Loucy (cell line): ENCODE measurements at regions not wholly inside any gene's neighbourhood (a gene's known extent, or its start where the extent isn't known, plus 50 kb on each side); places are given as distances from the start of the nearest gene placed in this dataset.

Source experiments
- H2AFZ ChIP-seq: fragments of 200-600 bp; sonication (generic); 2 replicates; pipeline ENCODE4 v1.6.0; 2016; ENCODE audit warnings: antibody characterized with exemption, mild to moderate bottlenecking, low read length, moderate library complexity
- H3F3A ChIP-seq: fragments of 200-600 bp; 2 replicates; pipeline ENCODE4 v1.6.0; 2016; ENCODE audit warnings: antibody characterized with exemption, low read depth, mild to moderate bottlenecking
- H3K27me3 ChIP-seq: fragments of 200-600 bp; sonication (generic); 2 replicates; pipeline ENCODE4 v1.6.1; 2014; ENCODE audit warnings: low read length, mild to moderate bottlenecking; ENCODE audit not compliant: insufficient read depth, poor library complexity, severe bottlenecking
- H3K36me3 ChIP-seq: fragments of 200-600 bp; sonication (generic); 2 replicates; pipeline ENCODE4 v1.6.1; 2016; ENCODE audit warnings: low read length; ENCODE audit not compliant: insufficient read depth
- H3K4me1 ChIP-seq: fragments of 200-600 bp; sonication (generic); 2 replicates; pipeline ENCODE4 v1.5.1; 2014; ENCODE audit warnings: low read length, mild to moderate bottlenecking; ENCODE audit not compliant: insufficient read depth, poor library complexity, severe bottlenecking
- H3K4me2 ChIP-seq: fragments of 200-600 bp; sonication (generic); 2 replicates; pipeline ENCODE4 v1.6.0; 2014; ENCODE audit warnings: antibody characterized with exemption, low read length, low read depth, mild to moderate bottlenecking; ENCODE audit not compliant: poor library complexity, severe bottlenecking
- H3K4me3 ChIP-seq: fragments of 200-600 bp; sonication (generic); 2 replicates; pipeline ENCODE4 v1.5.1; 2014; ENCODE audit warnings: low read length, mild to moderate bottlenecking, mixed read lengths; ENCODE audit not compliant: poor library complexity, severe bottlenecking
- H3K79me2 ChIP-seq: fragments of 200-600 bp; sonication (generic); 2 replicates; pipeline ENCODE4 v1.6.1; 2014; ENCODE audit warnings: low read length; ENCODE audit not compliant: insufficient read depth
- H3K9ac ChIP-seq: fragments of 200-600 bp; sonication (generic); 2 replicates; pipeline ENCODE4 v1.6.0; 2014; ENCODE audit warnings: mild to moderate bottlenecking, low read depth, low read length, moderate library complexity; ENCODE audit not compliant: poor library complexity, severe bottlenecking
- H3K9me2 ChIP-seq: fragments of 200-600 bp; sonication (generic); replicated peaks from 2 replicates; pipeline ENCODE4 v1.6.1; 2016; ENCODE audit warnings: low read depth, low read length, mixed read lengths
- H3K9me3 ChIP-seq: fragments of 200-600 bp; sonication (generic); 2 replicates; pipeline ENCODE4 v1.6.1; 2014; ENCODE audit warnings: mild to moderate bottlenecking, antibody characterized with exemption, low read length, low read depth; ENCODE audit not compliant: insufficient read depth
- H4K20me1 ChIP-seq: fragments of 200-600 bp; sonication (generic); 2 replicates; pipeline ENCODE4 v1.6.0; 2014; ENCODE audit warnings: antibody characterized with exemption, low read length, mild to moderate bottlenecking; ENCODE audit not compliant: insufficient read depth, poor library complexity, severe bottlenecking
- CTCF ChIP-seq: fragments of 200-600 bp; sonication (generic); conservative IDR thresholded peaks from 2 replicates; pipeline ENCODE4 v1.5.1; 2014; ENCODE audit warnings: mild to moderate bottlenecking, antibody characterized with exemption, low read length
- EZH2phosphoT487 ChIP-seq: fragments of 200-600 bp; IDR thresholded peaks from 2 replicates; pipeline ENCODE4 v1.6.1; 2018; ENCODE audit warnings: antibody characterized with exemption, mild to moderate bottlenecking, moderate library complexity, borderline replicate concordance

GRCh38 chr12:91920741-91921140 lies 224.9 kb downstream of the BTG1 start:
- TF ChIP-seq CTCF: no peak
- H3K4me2 ChIP-seq: no peak overlapping the region
- H3K9me2 ChIP-seq: no peaks in the 10 kb centered on the region
- H3K36me3 ChIP-seq: no peaks in the 10 kb centered on the region
- H3K9ac ChIP-seq: no peak overlapping the region
- no peaks in the 10 kb centered on the region for H3K4me1 ChIP-seq
- no peaks in the 10 kb centered on the region for H3K27me3 ChIP-seq
- no peak overlapping the region for H2AFZ ChIP-seq
- no peaks in the 10 kb centered on the region for H3K79me2 ChIP-seq
- H3K9me3 ChIP-seq: no peaks in the 10 kb centered on the region
- no peaks in the 10 kb centered on the region for H3F3A ChIP-seq
- no peaks in the 10 kb centered on the region for H4K20me1 ChIP-seq
- no peak overlapping the region for H3K4me3 ChIP-seq

- no peak overlapping the region for H3K4me2 ChIP-seq
These were observed 225.4 kb downstream of the BTG1 start for GRCh38 chr12:91920276-91920675.

GRCh38 chr12:91918431-91918830 lies 227.2 kb downstream of the BTG1 start:
- H2AFZ ChIP-seq: no peak overlapping the region
- H3K27me3 ChIP-seq: no peaks in the 10 kb centered on the region
- no peaks in the 10 kb centered on the region for H3K9me3 ChIP-seq
- TF ChIP-seq CTCF (no peak), EZH2phosphoT487 (no peak)
- no peaks in the 10 kb centered on the region for H3K36me3 ChIP-seq
- H3F3A ChIP-seq: no peaks in the 10 kb centered on the region
- H3K4me3 ChIP-seq: no peak overlapping the region
- no peaks in the 10 kb centered on the region for H3K9me2 ChIP-seq
- H3K4me2 ChIP-seq: no peak overlapping the region
- H3K9ac ChIP-seq: no peak overlapping the region
- no peaks in the 10 kb centered on the region for H3K4me1 ChIP-seq
- no peaks in the 10 kb centered on the region for H3K79me2 ChIP-seq
- H4K20me1 ChIP-seq: no peaks in the 10 kb centered on the region

More at GRCh38 chr12:91920276-91920675, 225.4 kb downstream of the BTG1 start:
- Histone ChIP-seq H3K79me2 (no peaks in the 10 kb centered on the region), H3F3A (no peaks in the 10 kb centered on the region), H4K20me1 (no peaks in the 10 kb centered on the region), H3K4me1 (no peaks in the 10 kb centered on the region), H2AFZ (no peak overlapping the region), H3K9ac (no peak overlapping the region), H3K9me2 (no peaks in the 10 kb centered on the region), H3K4me3 (no peak overlapping the region), H3K27me3 (no peaks in the 10 kb centered on the region), H3K9me3 (no peaks in the 10 kb centered on the region), H3K36me3 (no peaks in the 10 kb centered on the region)
- TF ChIP-seq EZH2phosphoT487: no peak
- no peak for TF ChIP-seq CTCF
